ENCODE measurements at regions not wholly inside any gene's neighbourhood (a gene's known extent, or its start where the extent isn't known, plus 50 kb on each side); places are given as distances from the start of the nearest gene placed in this dataset.
"Not testable (repeated sequence)": the region's sequence is repeated elsewhere in the genome, so short reads cannot be mapped to it uniquely, and the experiment has no call there.

DNA sequence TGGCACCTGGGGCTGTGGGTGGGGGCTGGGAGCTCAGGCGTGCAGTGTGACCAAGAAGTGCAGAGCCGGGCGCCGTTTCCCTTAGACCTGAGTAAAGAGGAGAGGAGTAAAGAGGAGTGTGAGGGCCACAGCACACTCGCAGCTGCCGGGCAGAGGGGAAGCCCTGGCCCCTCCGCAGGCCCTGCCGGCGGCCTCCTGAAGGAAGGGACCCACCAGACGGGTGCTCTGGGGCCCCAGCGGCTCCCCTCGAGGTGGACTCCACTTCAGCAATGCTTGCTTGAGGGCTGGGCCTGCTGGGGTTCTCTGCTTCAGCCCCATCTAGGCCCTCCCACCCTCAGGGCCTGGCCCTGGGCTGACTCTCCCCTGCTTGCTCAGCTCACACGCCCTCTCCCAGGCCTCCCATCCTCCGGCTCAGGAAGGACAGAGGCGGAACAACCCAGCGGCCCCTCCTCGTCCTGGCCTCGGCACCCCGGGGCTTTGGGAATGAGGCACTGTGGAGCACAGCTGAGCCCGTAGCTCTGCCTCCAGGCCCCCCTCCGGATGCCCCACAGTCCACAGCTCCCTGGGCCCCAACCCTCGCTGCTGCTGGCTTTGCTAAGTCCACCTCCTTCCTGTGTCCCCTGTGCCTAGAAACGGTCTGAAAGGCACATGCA, 1198.7 kb downstream of the BRD1 start:
- TF ChIP-seq, protein P1, sequence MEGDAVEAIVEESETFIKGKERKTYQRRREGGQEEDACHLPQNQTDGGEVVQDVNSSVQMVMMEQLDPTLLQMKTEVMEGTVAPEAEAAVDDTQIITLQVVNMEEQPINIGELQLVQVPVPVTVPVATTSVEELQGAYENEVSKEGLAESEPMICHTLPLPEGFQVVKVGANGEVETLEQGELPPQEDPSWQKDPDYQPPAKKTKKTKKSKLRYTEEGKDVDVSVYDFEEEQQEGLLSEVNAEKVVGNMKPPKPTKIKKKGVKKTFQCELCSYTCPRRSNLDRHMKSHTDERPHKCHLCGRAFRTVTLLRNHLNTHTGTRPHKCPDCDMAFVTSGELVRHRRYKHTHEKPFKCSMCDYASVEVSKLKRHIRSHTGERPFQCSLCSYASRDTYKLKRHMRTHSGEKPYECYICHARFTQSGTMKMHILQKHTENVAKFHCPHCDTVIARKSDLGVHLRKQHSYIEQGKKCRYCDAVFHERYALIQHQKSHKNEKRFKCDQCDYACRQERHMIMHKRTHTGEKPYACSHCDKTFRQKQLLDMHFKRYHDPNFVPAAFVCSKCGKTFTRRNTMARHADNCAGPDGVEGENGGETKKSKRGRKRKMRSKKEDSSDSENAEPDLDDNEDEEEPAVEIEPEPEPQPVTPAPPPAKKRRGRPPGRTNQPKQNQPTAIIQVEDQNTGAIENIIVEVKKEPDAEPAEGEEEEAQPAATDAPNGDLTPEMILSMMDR (IDR thresholded peaks at IDR 0.05; ENCODE audit: low read depth, low read length, missing control alignments) = no peak
- H3K4me3 ChIP-seq (ENCODE audit: low read depth, low read length) = no peak overlapping the region
- DNase-seq (ENCODE audit: low read depth) = no peak

DNA sequence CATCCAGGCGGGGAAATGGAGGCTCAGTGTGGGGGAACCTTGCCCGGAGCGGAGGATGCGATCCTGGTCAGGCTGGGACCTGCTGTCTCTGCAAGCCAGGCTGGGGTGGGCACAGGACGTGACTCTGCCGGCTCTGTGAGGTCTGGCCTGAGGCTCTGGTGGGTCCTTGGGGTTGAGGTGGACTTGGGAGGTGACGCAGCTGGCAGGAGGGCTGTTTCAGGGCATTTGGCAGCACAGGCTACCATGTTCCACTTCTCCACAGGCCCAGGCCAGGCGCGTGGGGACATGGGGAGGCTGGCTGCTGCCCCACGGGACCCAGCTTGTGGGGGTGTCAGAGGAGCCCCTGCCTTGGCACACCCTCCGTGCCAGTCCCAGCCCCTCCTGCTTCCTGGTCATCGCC, 1199.7 kb downstream of the BRD1 start:
- TF ChIP-seq, protein P1 (IDR thresholded peaks at IDR 0.05; ENCODE audit: low read depth, low read length, missing control alignments) = no peak
- DNase-seq (ENCODE audit: low read depth) = no peak
- no peak overlapping the region for H3K4me3 ChIP-seq (ENCODE audit: low read depth, low read length)

DNA sequence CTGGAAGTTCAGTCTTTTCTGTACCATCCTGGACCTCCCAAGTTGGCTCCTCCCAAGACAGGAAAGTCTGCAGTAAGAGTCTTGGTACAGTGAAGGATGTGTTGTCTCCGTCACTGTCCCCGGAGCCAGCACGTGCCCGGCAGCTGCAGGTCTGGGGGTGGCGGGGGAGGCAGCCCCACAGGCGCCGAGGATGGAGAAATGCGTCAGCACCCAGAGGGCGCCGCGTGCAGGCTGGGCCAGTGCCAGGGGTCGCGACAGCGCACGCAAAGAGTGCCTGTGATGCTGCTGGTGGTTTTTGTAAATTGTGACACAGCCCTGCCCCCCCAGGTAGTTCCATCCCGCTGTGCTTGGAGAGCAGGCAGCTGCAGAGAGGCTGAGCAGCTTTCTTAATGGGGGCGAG, 1200.5 kb downstream of the BRD1 start:
- TF ChIP-seq, protein P1 (IDR thresholded peaks at IDR 0.05; ENCODE audit: low read depth, low read length, missing control alignments) = no peak
- DNase-seq (ENCODE audit: low read depth) = no peak
- H3K4me3 ChIP-seq (ENCODE audit: low read depth, low read length) = no peak overlapping the region

DNA sequence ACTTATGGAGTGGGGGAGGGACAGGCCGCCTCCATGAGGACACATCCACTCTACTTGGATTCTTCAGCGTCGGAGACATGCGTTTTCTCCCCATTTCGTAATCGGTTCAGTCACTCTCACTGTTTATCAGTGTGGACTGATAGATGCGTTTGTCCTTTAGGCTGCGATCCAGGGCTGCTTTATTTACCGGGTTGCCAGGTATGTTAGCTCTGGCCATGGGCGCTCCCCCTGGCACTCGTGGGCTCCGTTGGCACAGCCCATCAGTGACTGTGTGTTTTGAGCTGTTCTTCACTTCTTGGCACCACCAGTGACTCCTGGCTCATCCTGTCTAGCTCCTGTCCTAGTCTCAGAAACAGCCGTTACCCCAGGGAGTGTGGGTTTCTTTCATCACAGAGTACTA, 1203.3 kb downstream of the BRD1 start:
- TF ChIP-seq, protein P1 (IDR thresholded peaks at IDR 0.05; ENCODE audit: low read depth, low read length, missing control alignments) = no peak
- H3K4me3 ChIP-seq (ENCODE audit: low read depth, low read length) = no peak overlapping the region
- no peak for DNase-seq (ENCODE audit: low read depth)

DNA sequence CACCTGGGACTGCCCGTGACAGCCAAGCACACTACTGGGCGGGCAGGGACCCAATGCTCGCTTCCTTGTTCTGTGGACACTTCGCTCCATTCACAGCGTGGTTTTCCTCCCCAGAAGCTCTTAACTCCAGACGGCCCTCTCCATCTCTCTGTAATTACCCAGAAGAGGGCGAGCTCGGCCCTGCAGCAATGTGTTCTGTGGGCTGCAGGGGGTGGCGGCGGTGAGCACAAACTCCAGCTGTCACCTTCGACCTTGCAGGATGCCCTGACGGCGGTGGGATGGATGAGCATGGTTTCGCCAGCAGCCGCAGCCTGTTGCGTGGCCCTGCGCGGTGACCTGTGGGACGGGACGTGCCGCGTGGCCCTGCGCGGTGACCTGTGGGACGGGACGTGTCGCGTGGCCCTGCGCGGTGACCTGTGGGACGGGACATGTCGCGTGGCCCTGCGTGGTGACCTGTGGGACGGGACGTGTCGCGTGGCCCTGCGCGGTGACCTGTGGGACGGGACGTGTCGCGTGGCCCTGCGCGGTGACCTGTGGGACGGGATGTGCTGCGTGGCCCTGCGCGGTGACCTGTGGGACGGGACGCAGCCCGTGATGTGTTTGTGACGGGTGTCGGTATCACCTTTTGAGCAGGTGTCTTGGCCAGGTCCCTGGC, 1204.7 kb downstream of the BRD1 start:
- no peak for DNase-seq (ENCODE audit: low read depth)
- H3K4me3 ChIP-seq (ENCODE audit: low read depth, low read length) = no peak overlapping the region
- TF ChIP-seq, protein P1 (IDR thresholded peaks at IDR 0.05; ENCODE audit: low read depth, low read length, missing control alignments) = no peak

DNA sequence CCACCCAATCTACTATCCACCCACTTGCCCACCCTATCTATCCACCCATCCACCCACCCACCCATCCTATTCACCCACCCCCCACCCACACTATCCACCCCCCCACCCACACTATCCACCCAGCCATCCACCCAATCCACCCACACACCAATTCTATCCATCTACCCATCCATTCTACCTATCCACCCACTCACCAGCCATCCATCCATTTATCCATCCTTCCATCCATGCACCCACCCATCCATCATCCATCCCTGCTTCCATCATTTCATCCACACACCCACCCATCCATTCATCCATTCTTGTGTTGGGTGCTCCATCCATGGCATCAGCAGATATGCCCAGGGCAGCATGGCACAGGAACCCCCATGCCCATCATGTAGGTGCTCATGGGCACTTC, 1206.6 kb downstream of the BRD1 start:
- no peak for DNase-seq (ENCODE audit: low read depth)
- no peak overlapping the region for H3K4me3 ChIP-seq (ENCODE audit: low read depth, low read length)
- TF ChIP-seq, protein P1 (IDR thresholded peaks at IDR 0.05; ENCODE audit: low read depth, low read length, missing control alignments) = no peak

DNA sequence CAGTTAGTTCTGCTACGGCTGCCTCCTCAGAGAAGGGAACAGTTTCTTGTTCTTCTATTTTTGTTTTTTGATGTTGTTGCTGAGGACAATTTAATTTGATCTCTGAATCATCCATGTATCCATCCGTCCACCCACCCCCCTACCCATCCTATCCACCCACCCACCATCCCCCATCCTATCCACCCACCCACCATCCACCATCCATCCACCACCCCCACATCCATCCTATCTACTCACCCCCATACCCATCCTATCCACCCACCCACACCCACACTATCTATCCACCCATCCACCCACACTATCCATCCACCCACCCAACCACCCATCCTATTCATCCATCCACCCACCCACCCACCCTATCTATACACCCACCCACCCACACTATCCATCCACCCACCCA, 1207.2 kb downstream of the BRD1 start:
- not testable (repeated sequence) for H3K4me3 ChIP-seq (ENCODE audit: low read depth, low read length); DNase-seq (ENCODE audit: low read depth)
